Activated T-cell treated with anti-CD3 and anti-CD28 coated beads for 1 hour (primary cell): ENCODE measurements at regions not wholly inside any gene's neighbourhood (a gene's known extent, or its start where the extent isn't known, plus 50 kb on each side); places are given as distances from the start of the nearest gene placed in this dataset.

ENCODE experiments used
- DNase-seq: peaks from one replicate; pipeline ENCODE4 v3.0.0-alpha.2; 2020; ENCODE audit warnings: low read depth

DNA sequence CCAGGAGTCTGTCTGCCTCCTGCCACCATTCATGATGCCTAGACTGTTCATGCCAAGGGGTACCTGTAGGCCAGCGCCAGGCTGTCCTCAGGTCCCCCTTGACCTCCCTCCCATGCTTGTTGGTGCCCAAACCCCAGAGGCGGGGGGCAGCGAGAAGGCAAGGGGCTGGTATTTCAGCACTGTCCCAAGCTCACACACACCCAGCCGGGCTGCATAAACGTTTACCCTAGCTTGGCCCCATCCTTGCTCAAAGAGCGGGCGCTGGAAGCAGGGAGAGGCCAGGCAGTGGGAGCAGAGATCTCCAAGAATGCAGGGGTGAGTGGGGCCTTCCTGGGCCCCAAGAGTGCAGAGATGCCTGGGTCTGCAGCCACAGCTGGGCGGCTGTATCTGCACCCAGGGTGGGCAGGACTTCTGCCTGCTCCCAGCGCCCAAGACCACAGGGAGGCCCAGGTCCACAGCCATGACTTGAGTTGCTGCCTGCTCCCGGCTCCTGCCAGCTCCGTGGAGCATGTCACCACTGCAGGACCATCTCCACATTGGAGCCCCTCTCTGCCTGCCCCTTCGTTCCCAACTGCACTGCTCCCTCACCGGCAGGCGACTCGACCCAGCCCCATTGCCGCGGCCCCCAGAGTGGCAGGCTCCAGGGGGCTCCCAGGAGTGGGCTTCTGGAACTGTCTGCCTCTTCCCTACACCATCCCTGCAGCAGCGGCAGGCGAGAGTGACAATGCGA is 616.6 kb downstream of the METTL4 start:
- no peak for DNase-seq

DNA sequence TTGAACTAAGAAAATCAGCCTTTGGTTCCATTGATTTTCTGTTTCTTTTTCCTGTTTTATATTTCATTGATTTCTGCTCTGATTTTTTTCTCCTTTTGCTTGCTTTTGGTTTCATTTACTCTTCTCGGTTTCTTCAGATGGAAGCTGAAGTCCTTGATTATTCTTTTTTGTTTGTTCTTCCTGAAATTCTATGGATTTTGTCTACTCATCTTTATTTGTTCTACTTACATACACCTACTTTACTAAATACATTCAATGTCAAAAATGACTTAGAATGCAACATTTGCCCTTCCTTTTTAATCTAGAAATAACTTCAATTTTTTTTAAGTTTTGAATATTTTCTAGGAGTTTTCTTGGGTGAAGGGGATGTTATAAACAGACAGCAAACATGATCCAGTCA is 612.5 kb downstream of the METTL4 start:
- no peak for DNase-seq

DNA sequence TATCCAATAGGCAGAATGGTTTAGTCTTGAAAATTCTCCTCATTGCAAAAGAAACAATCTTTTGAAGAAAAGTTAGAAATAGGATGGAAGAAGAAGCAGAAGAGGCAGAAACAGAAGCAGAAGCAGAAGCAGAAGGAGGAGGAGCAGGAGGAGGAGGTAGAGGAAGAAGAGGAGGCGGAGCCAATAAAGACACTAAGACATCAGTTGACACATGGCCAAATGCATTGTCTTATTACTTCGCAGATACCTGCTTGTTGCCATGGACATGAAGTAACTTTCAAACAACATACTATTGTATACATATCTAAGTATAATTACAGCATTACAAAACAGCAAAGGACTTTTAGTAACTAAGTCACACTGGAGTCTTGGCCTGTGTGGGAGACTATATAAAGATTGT is 606.3 kb downstream of the METTL4 start:
- DNase-seq, result no peak

GRCh38 chr18:1965541-1965940 is 605.8 kb downstream of the METTL4 start:
- no peak for DNase-seq

GRCh38 chr18:1968801-1969498 is 602.4 kb downstream of the METTL4 start:
- DNase-seq, result no peak

DNA sequence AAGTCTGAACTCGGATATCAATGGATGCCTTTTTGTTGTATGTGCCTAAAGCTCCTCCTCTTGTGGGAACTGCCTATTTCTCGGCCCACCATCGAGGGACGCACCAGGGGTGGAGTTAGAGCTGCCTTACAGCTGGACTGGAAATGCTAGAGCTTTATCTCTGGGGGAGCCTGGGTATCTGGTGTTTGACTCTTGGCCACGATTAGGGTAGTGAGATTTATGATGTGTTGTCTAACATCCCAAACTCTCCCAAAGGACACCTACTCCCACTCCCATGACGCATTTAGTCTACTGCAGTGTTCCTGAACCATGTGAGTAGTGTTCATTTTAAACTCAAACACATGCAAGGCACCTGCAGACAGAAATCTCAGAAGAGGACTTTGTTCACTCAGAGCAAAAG is 594.8 kb downstream of the METTL4 start:
- DNase-seq, result no peak

DNA sequence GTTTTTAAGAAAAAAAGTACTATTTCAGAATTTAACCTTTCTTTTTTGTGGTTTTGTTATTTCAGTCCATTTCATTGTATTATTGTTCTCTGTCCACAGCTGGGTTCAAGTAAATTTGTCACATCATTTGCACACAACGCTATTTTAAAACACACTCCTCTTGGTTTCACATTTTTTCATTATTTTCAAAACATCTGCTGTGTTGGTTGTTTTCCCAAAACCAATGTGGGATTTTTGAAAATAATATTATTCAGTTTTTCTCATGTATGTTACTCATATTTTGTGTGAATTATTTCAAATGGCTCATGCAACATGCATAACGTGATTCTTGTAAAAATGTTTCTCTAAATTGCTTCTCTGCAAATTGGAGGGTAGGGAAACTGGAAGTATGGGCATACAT is 589.2 kb downstream of the METTL4 start:
- no peak for DNase-seq

- no peak for DNase-seq
Measured at GRCh38 chr18:1983746-1984515, 587.4 kb downstream of the METTL4 start.

GRCh38 chr18:1993866-1994265 is 577.4 kb downstream of the METTL4 start:
- no peak for DNase-seq

DNA sequence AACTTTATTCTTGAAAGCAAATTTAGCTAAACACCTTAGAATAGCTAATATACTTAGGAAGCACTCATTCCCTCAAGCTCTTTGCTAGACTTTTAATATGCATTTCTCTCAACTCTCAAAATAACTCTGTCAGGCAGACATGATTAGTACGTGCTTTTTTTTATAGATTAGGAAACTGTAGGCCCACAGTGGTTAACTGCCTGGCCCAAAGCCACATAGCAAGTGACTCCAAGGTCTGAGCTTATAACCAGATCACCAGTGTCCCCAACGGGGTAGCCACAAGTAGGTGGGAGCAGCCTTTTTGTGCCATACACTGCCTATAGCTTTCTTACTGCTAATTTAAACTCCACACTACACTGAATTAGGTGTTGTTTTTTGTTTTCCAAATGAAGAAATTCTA is 576.8 kb downstream of the METTL4 start:
- no peak for DNase-seq

DNA sequence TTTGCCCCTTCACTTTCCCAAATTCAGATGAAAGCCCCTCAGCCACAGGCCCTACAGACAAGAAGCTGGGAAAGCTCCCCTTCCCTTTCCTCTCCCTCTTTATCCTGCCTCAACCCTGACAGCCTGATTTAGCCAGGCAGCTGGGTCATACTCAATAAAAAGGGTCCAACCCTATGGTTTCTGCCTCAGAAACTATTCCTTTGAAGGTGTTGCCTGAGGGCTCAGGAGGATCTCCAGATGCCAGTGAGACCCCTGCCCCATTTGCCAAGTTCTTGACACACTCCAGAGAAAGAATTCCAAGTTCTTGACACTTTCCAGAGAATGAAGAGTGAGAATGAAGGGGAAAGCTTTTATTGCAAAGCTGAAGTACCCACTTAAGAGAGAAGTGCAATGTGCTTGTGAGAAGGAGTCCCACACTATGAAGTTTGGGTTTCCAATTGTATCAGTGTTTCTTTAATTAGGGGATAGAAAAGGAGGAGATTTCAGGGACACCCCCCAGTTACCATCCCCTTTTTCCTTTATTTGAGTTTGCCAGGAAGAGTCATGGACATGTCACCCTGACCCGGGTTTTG is 576.2 kb downstream of the METTL4 start:
- no peak for DNase-seq

- DNase-seq, result no peak
Measured at GRCh38 chr18:1998121-1998520, 573.2 kb downstream of the METTL4 start.

DNA sequence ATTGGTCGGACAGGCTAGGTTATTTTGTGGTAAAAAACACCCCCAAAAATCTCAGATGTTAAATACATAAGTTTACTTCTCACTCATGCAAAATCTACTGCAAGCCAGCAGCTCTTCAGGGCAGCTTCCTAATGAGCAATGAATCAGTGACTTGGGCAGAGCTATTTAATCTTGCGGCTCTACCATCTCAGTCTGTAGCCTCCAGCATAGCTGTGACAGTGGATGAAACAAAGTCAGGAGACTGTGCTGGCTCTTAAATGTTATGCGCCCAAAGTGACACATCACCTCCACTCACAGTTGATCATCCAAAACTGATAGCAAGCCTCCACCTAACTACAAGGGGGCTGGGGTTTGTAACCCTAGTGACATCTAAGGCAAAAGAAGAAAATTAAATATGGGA is 571.9 kb downstream of the METTL4 start:
- DNase-seq, result no peak

GRCh38 chr18:2002151-2002550 is 569.2 kb downstream of the METTL4 start:
- no peak for DNase-seq

GRCh38 chr18:2002604-2003003 is 568.7 kb downstream of the METTL4 start:
- DNase-seq, result no peak

DNA sequence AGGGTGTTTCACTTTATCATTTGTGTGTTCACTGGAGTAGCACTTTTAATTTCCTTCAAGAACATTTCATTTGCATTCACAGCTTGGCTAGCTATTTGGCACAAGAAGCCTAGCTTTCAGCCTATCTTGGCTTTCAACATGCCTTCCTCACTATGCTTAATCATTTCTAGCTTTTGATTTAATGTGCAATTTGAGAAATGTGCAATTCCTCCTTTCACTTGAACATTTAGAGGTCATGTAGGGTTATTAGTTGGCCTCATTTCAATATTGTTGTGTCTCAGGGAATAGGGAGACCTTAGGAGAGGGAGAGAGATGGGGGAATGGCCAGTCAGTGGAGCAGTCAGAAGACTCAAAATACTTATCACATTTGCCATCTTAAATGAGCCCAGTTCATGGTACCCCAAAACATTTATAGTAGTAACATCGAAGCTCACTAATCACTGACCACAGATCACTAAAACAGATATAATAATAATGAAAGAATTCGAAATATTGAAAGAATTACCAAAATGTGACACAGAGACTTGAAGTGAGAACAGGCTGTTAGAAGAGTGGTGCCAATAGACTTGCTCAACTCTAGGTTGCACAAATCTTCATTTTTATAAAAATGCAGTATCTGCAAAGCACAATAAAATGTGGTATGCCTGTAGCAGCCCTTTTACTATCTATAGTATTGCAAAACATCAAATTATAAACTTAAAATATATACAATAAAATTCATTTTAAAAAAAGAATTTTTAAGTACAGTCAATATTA is 561.2 kb downstream of the METTL4 start:
- no peak for DNase-seq

DNA sequence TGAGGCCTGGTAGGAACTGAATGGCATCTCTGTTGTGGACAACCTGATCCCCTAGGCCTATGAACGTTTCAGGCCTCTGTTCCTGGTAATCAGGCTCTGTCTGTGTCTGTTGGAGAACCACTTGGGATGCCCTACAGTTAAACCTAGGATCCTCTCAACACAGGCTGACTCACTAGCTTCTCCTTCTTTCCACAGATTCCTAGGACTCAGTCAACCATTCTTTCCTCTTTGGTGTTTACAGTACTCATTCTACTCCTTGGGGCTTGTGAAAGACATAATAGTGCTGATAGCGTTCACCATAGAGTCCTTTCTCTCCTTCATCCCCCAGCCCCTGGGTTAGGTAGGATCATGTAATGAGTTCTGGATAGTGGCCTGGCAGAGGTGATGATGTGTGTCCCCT is 544.3 kb downstream of the METTL4 start:
- DNase-seq, result no peak

DNA sequence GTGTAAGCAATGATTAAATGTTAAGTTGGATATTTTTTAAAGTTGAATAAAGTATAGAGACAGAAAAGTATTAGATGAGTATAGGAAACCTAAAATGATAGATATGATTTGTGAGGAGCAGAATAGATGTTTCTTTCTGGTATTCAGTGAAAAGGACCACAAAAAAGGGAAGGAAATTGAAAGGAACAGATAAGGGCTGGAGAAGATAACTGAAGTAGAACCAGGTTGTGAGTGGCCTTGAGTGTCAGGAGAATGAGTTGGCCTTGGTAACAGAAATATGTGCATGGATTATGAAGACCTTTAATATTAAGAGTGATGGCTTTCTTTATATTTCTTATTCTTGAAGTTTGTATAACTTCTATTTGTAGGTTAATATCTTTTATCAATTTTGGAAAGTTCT is 543.5 kb downstream of the METTL4 start:
- DNase-seq, result no peak

GRCh38 chr18:2028986-2029385 is 542.3 kb downstream of the METTL4 start:
- no peak for DNase-seq

- DNase-seq, result no peak
Measured at GRCh38 chr18:2030647-2031046, 540.7 kb downstream of the METTL4 start.

- DNase-seq, result no peak
Measured at GRCh38 chr18:2032036-2032435, 539.3 kb downstream of the METTL4 start.

GRCh38 chr18:2035056-2035455 is 536.2 kb downstream of the METTL4 start:
- no peak for DNase-seq
